Gastroesophageal sphincter (tissue), 3 donors: ENCODE measurements at regions not wholly inside any gene's neighbourhood (a gene's known extent, or its start where the extent isn't known, plus 50 kb on each side); places are given as distances from the start of the nearest gene placed in this dataset.
A peak's percentile ranks its signal among the peaks of the same experiment; 100 is the strongest.

Source experiments
- CTCF ChIP-seq, 4 experiments: fragments of 200-600 bp in 2 of 4; fragments of 450-650 bp in 2 of 4; sonication (generic) in 1 of 4; IDR thresholded peaks; one replicate each; pipeline ENCODE4 v1.5.1; 2017 to 2019; ENCODE audit warnings: antibody characterized with exemption in 4 of 4, mild to moderate bottlenecking in 2 of 4, moderate library complexity in 2 of 4
- POLR2A ChIP-seq, 2 donors: fragments of 450-650 bp; IDR thresholded peaks; one replicate each; pipeline ENCODE4 v1.6.1; 2017; ENCODE audit warnings: antibody characterized with exemption in 2 of 2, mild to moderate bottlenecking in 2 of 2, moderate library complexity in 1 of 2

- TF ChIP-seq CTCF (IDR thresholded peaks at IDR 0.05) (peak in 1 of 4 experiments; percentile 37), POLR2A (IDR thresholded peaks at IDR 0.05) (no peak)
Measured at GRCh38 chr5:12023614-12024241, 119.5 kb upstream of the CTNND2 start.
